ENCODE measurements at regions not wholly inside any gene's neighbourhood (a gene's known extent, or its start where the extent isn't known, plus 50 kb on each side); places are given as distances from the start of the nearest gene placed in this dataset.

DNA sequence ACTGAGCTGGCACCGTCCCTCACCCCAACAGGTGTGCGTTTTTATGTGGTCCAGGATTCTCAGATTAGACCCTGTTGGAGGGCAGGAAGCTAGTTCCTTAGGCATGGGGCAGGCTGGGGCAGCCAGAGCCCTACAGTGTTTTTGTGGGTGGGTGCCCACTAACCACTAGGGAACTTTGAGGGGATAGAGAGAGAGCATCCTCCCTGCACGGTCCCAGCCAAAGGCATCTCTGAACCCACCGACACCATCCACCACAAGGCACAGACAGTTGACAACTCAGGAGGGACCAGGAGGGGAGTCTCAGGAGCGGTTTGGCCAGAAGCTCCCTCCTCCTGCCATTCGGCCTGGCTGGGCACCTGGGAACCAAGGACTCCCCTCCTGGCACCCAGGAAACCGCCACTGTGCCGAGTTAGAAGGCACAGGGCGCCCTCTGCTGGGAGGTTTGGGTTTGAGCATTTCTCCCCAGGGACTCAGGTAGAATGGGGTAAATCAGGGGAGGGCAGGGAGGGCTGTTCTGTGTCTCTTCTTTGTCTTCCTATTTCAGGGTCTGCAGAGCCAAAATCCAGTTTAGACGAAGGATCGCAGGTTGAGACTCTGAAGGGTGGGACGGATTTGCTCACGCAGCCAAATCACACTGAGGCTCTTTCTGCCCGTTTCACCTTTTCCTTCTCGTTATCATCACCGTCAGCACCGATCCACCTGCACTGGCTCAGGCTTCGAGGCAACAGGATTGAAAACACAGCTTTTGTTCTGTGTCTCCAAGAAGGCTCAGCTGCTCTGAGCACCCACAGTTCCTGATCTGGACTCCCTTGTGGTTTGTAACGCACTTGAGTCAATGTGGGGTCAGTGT lies 84.8 kb upstream of the COL13A1 start:
- H3K4me3 ChIP-seq = no peak overlapping the region
- intact Hi-C loops (cut with micrococcal nuclease) = no loop called here
- DNase-seq = no peak
- H3K27ac ChIP-seq (replicated peaks) = no peak overlapping the region
- peaks cover 18% of the 10 kb centered on the region for H3K4me1 ChIP-seq
- peaks cover 6% of the 10 kb centered on the region for H3K9me3 ChIP-seq (replicated peaks)
- H3K36me3 ChIP-seq = no peaks in the 10 kb centered on the region
- TF ChIP-seq, protein P1, sequence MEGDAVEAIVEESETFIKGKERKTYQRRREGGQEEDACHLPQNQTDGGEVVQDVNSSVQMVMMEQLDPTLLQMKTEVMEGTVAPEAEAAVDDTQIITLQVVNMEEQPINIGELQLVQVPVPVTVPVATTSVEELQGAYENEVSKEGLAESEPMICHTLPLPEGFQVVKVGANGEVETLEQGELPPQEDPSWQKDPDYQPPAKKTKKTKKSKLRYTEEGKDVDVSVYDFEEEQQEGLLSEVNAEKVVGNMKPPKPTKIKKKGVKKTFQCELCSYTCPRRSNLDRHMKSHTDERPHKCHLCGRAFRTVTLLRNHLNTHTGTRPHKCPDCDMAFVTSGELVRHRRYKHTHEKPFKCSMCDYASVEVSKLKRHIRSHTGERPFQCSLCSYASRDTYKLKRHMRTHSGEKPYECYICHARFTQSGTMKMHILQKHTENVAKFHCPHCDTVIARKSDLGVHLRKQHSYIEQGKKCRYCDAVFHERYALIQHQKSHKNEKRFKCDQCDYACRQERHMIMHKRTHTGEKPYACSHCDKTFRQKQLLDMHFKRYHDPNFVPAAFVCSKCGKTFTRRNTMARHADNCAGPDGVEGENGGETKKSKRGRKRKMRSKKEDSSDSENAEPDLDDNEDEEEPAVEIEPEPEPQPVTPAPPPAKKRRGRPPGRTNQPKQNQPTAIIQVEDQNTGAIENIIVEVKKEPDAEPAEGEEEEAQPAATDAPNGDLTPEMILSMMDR (IDR thresholded peaks at IDR 0.05; ENCODE audit: borderline replicate concordance) = peak; percentile 68
- H3K27me3 ChIP-seq (ENCODE audit: low read depth) = peaks cover 5% of the 10 kb centered on the region

DNA sequence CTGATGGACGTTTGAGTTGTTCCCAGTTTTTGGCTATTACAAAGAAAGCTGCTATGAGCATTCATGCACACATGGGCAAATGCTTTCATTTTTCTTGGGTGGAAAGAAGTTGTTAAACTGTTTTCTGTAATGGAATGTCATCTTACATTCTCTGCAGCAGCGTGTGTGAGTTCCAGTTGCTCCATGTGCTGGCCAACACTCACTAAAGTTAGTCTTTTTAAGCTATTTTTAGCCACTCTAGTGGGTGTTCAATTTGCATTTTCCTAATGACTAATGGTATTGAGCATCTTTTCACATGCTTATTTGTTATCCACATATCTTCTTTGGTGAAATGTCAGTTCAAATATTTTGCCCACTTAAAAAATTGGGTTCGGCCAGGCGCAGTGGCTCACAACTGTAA lies 82.8 kb upstream of the COL13A1 start:
- DNase-seq = no peak
- Histone ChIP-seq H3K4me1 (peaks cover 25% of the 10 kb centered on the region), H3K4me3 (no peak overlapping the region), H3K9me3 (replicated peaks) (peaks cover 6% of the 10 kb centered on the region), H3K27me3 (ENCODE audit: low read depth) (no peaks in the 10 kb centered on the region), H3K36me3 (no peaks in the 10 kb centered on the region), H3K27ac (replicated peaks) (no peak overlapping the region)
- intact Hi-C loops (cut with micrococcal nuclease) = no loop called here
- TF ChIP-seq, protein P1 (IDR thresholded peaks at IDR 0.05; ENCODE audit: borderline replicate concordance) = no peak

DNA sequence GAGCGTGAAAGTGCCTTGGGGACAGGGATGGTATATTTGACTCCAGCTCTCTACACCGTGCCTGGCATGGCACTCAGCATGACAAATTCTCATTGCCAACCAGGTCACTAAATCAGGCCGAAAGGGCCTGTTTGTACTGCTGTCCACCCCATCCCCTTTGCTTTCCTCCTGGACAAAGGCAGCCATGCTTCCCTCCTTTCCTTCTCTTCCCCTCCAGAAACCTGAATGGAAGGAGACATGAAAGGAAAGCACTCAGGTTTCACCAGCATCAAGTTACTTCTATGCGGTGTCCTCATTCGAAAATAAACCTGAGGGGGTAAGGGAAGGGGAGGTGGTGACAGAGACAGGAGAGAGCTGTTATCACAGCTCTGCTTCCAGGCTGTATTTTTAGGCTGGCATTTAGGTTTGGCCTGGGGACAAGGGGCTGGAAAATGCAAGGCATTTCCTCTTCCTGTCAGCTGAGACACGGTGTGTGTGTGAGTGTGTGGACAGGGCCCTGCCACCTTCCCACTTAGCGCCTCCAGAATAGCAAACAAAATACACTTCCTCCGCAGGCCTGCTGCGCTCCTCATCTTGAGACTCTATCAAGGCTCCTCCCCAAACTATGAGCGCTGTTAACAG lies 79.9 kb upstream of the COL13A1 start:
- peak; percentile 71 for DNase-seq
- intact Hi-C loops (cut with micrococcal nuclease) = no loop called here
- H3K27ac ChIP-seq (replicated peaks) = peak overlapping the region; percentile 86
- TF ChIP-seq, protein P1 (IDR thresholded peaks at IDR 0.05; ENCODE audit: borderline replicate concordance) = no peak
- peak overlapping the region; percentile 22 for H3K4me3 ChIP-seq
- H3K27me3 ChIP-seq (ENCODE audit: low read depth) = no peaks in the 10 kb centered on the region
- H3K9me3 ChIP-seq (replicated peaks) = peaks cover 6% of the 10 kb centered on the region
- peaks cover 14% of the 10 kb centered on the region for H3K4me1 ChIP-seq
- no peaks in the 10 kb centered on the region for H3K36me3 ChIP-seq

DNA sequence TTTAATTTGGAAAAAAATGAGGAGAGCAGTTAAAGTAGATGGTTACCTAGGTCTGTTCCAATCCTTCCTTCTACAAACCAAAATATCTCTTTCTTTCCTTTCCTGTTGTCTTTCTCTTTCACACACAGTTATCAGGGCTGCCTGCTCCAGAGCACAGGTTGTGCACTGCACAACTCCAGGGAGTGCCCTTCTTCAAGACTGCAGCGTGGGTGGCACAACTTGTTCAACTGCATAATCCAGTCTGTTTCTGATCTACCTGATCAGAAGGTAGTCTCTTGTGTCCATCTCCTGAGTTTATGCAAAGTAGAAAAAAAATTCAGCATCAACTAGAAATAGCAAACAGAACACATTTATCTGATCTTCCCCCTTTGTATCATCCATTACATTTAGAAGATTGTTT lies 78.1 kb upstream of the COL13A1 start:
- Histone ChIP-seq H3K36me3 (no peaks in the 10 kb centered on the region), H3K4me3 (no peak overlapping the region), H3K9me3 (replicated peaks) (peaks cover 6% of the 10 kb centered on the region), H3K27ac (replicated peaks) (no peak overlapping the region), H3K4me1 (peaks cover 26% of the 10 kb centered on the region), H3K27me3 (ENCODE audit: low read depth) (no peaks in the 10 kb centered on the region)
- TF ChIP-seq, protein P1 (IDR thresholded peaks at IDR 0.05; ENCODE audit: borderline replicate concordance) = no peak
- no peak for DNase-seq
- intact Hi-C loops (cut with micrococcal nuclease) = no loop called here

DNA sequence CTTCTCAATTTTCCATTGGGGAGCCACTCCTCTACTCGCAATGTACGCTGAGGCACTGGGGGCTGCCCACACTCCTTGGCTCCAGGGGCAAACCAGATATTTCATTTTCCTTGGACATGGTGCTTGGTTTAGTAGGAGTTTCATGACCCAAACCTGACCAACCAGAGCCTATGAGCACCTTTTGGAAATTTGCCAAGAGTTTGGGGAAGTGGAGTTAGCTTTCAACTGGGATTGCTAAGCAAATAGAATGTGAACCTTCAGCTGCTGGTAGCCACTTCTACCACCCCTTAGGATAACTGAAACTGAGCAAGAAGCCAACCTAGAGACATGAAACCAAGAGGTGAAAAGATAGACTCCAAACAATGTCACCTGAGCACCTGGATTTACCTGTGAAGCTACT lies 74.9 kb upstream of the COL13A1 start:
- no peak overlapping the region for H3K4me3 ChIP-seq
- H3K4me1 ChIP-seq = peaks cover 52% of the 10 kb centered on the region
- H3K27me3 ChIP-seq (ENCODE audit: low read depth) = no peaks in the 10 kb centered on the region
- H3K9me3 ChIP-seq (replicated peaks) = no peaks in the 10 kb centered on the region
- no peak overlapping the region for H3K27ac ChIP-seq (replicated peaks)
- TF ChIP-seq, protein P1 (IDR thresholded peaks at IDR 0.05; ENCODE audit: borderline replicate concordance) = no peak
- no peak for DNase-seq
- intact Hi-C loops (cut with micrococcal nuclease) = no loop called here
- H3K36me3 ChIP-seq = no peaks in the 10 kb centered on the region
